NCI-H82 treated with DMSO at 0.1 percent for 48 hours (cell line): ENCODE measurements at regions not wholly inside any gene's neighbourhood (a gene's known extent, or its start where the extent isn't known, plus 50 kb on each side); places are given as distances from the start of the nearest gene placed in this dataset.
"Not testable (repeated sequence)": the region's sequence is repeated elsewhere in the genome, so short reads cannot be mapped to it uniquely, and the experiment has no call there.

Experiments used
- DNase-seq: peaks from one replicate; lab custom pipeline; 2025; ENCODE audit not compliant: unreplicated experiment; lab: John Stamatoyannopoulos, UW

DNA sequence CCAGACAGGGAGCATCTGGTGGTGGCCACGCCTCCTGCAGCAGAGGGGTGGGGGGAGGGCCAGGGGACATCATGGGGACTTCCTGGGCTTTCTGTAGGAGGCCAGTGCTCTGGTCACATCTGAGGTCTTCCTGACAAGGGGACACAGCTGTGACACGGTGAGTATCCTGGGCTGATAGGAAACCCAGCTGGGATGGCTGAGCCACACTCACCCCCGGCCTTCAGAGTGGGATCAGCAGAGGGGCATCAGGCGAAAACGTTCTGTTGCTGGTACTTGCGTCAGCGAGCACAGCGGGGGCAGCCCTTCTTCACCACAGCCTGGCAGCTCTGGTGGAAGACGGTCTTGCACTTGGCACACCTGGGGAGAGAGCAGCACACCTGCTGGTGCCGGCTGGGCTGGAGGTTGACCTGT lies 122.9 kb upstream of the SMURF2 start:
- no peak for DNase-seq

DNA sequence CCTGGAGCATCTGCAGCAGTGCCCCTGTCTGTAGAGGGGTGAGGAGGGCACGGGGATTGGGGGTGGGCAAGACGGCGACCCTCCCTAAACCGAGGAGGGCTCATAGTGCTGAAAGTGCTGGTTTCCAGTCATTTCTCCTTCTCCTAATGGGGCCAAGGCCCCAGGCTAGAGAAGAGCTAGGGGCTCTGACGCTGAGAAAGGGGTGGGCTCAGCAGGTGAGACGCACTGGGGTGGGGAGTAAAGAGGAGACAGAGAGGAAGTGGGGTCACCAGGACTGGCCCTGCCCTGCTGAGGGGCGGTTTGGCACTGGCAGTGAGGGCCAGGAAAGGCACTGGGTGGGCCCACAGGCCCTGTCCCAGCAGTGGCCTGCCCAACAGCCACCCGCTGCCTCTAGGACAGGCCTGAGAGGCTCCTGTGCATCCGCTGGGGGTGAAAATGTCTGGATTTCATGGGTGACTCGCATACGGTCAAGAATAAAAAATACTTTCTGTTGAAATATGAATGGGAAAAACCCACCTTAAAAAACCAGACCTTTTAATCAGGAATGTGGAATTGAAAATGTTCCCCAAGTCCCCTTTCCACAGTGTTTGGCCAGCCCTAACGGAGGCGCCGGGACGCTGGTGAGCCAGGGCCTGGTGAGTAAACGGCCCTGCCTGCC lies 122.4 kb upstream of the SMURF2 start:
- DNase-seq, result no peak

DNA sequence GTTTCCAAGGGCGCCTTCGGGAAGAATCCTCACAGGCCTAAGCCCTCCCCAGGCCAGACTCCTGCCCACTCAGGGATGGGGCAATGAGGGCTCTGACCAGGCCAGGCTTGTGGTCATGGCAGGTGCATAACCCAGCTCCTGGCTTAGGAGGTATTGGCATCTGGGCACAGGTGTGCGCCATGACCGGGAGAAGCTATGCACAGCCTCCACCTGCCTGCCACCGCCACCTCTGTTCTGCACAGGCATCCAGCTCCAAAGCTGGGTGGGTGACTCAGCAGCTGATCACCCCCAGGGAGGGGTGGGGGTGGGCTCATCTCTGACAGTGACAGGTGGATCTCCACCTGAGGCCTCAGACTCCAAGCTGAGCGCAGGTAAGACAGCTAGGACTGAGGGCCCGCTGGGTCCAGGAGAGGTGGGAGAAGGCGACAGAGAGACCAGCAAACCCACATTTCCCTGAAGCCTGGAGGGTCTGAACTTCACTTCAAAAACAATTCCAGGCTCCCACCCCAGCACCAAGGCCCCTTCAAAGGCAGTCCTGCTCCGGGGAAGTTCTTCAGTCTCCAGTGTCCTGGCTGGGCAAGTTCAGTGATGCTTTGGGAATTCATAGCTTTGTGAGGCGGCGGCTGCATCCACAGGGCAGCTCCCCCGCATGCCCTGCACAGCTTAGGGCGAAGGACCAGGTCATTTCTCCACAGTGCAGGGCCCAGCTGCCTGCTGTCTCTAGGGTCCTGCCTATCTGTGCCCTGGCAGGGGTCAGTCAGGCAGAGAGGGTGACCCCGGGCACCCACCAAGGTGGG lies 121.6 kb upstream of the SMURF2 start:
- DNase-seq, result no peak

DNA sequence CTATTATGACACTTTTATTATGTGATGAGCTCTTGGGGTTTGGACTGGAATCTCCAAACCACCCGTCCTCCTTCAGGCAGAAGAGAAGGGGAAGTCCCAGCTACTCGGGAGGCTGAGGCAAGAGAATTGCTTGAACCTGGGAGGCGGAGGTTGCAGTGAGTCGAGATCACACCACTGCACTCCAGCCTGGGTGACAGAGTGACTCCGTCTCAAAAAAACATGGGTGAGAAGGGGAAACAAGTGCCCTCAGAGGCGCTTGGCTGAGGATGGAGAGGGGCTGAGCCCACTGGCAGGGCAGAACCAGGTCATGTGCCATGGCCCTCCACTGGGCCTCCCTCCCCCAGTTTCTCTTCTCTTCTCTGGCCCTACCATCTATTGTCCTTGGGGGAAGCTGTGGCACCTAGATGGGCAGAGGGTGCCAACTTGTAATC lies 120.9 kb upstream of the SMURF2 start:
- DNase-seq, result no peak

DNA sequence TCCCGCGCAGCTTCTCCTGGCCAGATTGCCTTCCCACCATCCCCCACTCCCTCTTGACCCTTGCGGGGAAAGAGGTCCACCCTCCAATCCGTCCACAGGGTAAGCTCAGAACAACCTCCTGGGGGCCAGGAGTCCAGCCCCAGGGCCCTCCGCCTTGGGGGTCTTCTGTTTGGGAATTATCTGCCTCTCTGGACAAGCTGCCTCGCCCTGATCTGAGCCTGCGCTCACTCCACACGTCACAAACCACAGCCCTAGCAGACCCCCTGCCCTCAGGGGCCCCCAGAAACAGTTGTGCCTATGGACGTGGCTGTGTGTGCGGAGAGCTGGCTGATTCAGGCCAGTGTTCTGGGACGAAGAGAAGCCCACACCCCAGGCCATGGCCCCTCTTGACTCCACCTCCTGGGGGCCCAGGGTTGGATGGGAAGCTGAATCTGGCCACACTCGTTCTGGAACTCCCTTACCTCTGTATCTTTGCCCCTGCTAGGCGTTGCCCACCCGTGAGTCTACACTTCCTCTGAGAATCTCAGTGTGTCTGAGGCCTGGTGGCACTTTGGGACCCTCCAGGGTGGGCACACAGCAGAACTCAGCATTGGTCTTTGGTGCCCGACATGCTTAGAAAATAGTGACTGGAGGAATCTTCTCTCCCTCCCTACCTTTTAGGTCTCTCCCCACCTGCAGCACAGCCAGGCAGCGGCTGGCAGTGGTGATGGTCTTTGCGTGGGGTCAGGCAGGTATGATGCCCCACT lies 119.9 kb upstream of the SMURF2 start:
- DNase-seq, result no peak

DNA sequence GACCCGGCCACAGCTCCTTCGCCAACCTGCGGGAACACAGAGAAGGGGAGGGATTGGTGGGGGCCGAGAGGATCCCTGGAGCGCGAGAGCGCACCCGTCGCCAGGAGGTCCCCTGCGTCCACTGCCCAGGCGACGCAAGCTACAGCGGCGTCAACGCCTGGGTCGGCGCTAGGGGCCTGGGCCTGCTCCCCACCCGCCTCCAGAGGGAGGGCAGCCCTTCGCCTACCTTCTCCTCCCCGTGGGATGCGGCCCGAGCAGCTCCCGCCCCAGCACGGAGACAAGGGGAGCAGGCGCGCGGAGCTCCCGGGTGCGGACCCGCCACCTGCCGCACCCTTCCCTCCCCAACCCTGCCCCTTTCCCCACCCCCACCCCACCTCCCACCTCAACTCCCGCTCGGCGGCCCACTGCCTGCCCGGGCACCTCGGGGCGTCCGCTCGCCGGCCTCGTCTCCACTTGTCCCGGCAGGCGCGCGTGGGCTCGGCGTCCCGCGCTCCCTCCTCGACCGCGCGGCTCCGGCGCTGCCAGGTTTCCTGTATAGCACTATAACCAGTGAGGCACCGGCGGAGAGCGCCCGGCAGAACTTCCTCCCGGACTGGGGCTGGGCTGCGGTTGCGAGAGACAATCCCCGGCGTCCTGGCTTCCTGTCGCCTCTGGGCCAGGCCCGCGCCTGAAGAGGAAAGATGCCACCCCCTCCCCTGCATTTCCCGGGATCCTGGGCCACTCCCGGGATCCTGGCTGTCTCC lies 119.1 kb upstream of the SMURF2 start:
- DNase-seq, result no peak

DNA sequence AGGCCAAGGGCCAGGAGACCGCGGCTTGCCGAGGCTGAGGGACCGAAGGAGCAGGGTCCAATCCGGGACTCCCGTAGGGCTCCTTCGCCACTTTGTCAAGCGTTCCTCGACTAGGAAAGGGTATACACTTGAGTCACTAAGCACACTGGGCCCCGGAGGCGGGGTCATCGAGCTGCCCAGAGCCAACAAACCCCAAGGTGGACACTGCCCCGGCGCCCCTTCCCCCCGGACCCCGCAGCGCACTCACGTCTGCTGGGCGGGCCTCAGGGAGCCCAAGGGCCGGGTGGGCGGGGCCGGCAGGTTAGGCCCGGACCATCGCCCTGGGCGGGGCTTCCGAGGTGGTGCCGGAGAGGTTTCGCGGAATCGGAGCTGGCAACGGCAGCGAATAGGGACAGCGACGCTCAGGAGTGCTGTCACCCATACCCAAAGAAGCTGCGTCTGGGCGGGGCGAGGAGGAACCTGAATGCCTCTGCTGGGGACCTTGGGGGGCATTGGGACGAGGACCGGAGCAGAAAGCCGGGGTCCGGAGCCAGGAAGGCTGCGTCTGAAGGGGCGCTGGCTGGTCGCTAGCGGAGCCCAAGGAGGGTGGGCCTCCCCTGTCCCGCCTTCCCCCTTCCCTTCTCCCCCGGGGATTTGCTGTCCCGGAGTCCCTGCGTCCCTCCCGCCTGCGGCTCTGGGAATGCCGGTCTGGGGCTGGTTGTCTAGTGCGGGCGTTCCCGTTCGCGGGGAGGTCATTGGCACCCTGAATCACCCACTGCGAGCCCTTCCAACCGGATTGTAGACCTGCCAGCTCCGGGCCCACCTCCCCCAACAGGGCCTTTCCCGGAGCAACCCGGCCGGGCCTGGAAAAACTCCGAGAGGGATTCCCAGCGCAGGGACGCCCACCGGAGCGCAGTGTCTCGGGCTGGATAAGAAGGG lies 118.2 kb upstream of the SMURF2 start:
- DNase-seq, result no peak

DNA sequence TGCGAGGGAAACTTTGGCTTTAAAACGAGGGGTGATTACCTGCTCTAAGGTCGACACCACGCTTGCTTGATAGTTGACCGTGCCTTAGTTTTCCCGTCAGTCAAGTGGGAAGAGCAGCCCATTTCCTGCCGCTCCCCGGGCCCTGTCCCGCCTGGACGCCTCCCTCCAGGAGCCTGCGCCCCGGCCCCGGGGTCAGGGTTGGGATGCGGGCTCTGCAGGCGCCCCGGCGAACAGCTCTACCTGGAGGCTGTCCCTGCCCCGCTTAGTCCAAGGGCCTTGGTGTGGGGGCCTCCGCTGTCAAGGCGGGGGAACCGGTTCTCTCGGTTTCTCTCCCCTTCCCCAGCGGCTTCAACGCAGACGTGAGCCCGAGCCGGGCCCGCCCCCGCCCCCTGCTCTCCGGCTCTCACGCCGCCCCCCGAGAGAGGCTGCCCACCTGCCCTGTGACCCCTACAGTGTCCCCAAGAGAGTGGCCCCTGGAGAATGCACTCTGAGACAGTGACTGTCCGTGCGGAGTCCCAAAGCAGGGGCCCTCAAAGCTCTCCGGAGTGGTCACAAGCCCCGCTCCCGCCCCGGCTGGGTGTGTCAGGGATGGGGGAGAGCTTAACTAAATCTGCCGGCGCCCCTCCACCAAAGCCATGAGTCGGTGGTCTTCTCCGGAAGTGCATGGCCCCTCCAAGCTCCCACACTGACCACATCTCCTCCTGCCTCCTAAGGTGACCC lies 117.4 kb upstream of the SMURF2 start:
- no peak for DNase-seq

DNA sequence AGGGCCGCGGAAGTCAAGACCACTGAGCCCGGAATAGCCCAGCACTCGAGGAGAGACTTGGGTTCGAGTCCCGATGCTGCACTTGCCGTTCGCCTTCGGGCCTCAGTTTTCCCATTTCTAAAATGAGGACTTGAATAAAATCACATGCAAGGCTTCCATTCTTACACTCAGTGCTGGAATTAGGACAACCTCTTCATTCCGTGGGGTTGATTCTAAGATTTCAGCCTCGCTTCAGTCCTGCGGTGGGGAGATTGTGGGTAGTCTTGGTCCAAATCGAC lies 116.9 kb upstream of the SMURF2 start:
- not testable (repeated sequence) for DNase-seq

DNA sequence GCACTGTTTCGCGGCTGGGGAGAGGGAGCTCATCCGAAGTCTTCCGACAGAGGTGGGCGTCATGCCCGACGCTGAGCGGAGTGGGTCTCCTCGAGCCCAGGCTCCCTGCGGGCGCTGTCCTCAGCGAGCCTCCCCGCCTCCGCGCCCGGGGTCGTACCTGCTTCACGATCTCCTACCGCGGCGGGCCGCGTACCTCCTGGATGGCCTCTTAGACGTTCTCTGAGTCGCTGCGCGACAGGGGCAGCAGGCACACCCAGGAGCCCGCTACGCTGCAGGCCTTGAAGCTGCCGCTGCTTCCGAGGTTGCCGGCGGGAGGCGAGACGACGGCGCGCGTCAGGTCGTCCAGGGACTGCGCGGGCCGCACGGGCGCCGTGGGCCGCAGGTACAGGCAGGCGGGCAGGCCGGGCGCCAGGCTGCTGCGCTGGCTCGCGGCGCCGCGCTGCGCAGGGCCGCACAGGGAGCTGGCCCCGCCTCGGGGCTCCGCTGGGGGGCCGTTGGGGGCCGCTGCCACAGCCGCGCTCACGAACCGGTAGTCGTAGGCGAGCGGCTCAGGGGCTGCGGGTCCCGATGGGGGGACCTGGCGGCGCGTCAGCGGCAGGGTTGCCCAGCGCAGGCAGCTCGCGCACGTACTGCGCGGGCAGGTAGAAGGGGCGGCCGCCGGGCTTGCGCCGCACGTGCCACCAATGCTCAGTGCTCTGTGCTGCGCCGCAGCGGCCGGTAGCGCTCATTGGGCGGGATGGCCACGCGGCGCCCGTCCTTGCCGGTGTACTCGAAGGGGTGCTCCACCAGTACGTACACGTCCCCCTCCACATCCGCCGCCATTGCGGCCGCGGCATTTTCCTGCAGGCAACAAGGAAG lies 116.4 kb upstream of the SMURF2 start:
- no peak for DNase-seq

DNA sequence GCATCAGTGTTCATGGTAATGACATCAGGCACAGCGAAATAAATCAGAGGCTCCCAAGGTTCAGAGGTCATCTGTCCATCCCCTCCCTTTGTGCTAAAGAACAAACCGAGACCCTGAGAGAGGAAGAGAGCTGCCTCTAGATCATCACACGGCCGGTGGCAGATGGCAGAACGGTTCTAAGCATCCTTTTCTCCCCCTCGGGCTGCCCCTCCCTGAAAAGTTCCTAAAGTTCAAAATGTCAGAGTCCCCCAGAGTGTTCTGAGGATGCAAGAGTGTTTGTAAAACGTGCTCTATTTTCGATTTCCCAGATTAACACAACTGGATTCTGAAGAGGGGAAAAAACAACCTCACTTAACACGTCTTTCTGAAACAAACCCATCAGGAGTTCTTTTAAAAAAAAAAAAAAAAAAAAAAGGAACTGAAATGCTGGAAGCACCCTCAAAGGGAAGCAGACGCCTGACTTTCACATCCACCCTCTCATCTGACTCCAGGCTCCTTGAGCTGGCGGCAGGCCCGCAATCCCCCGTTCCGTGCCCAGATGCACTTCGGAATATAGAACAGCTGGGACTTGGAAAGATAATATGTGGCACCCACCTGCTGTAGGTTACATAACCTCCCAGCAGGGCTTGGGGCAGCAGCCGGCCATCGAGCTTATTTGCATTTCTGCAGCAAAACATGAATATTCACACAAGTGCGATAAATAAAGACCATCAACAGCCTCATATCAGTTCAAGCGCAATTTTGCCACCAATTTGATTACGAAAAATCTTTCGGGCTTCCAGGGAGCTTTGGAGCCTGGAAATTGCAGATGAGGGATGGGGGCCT lies 115.5 kb upstream of the SMURF2 start:
- peak; percentile 57 for DNase-seq

DNA sequence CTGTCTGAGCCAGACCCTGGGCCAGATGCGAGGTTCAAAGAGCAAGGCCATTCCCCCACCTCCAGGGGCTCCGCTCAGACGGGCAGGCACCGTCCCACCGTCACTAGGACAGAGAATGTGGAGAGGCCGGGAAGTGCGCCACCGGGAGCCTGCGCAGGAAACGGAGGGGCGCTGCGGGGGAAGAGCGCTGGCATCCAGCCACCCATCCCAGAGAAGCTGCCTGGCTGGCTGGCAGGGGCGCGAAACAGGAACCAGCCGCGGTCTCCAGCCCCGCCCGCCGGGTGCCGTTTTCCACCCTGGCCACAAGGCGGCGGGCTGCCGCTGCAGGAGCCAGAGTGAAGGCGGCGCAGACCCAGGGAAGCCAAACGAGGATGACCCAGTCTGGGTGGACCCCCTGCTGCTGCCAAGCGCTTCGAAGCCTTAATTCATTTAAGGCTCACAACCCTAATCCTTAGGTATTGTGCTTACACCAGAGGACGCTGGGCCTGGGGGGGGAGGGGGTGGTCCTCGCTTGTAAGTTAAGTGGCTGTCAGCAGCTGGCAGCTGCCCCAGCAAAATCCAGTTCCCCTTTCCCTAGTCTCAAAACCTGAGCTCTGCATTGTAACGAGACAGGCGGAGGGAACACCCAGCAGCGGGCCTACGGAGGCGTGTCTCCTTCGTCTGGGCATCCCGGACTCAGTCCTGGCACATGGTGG lies 114.8 kb upstream of the SMURF2 start:
- DNase-seq, result peak; percentile 93

DNA sequence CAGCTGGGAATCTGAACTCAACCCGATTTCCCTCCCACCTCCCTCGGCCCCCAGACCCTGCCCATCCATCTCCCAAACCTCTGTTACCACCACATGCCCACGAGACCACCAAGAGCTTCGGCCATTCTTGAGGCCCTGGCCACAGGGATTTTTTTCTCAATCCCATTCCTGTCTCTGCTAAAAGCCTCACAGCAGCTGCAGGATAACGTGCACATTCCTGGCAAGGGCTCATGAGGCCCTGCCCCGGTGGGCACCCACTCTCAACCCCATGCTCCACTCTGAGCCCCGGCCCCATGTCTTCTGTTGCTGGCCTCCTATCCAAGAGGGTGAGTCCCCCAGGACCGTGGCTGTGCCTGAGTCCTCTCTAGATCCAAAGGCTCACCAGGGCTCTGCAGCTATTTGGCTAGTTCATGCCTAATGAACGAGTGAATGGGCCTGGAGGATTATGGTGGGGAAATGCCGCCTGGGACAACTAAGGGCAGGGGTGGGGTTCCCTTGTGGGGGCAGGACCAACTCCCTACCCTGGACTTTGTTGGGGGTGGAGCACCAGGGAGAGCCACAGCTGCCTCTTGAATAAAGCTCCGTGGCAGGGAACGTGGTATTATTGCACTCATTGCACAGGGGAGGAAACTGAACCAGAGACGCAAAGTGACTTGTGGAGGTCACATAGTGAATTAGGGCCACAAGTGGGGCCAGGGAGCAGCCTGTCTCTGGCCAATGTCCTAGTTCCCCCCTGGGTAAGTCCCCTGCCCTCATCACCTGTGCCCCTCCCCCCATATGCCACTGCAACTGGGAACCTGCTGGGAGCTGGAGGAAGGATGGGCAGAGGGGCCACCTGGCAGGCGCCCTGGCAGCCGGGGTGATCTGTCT lies 113.8 kb upstream of the SMURF2 start:
- DNase-seq, result no peak

DNA sequence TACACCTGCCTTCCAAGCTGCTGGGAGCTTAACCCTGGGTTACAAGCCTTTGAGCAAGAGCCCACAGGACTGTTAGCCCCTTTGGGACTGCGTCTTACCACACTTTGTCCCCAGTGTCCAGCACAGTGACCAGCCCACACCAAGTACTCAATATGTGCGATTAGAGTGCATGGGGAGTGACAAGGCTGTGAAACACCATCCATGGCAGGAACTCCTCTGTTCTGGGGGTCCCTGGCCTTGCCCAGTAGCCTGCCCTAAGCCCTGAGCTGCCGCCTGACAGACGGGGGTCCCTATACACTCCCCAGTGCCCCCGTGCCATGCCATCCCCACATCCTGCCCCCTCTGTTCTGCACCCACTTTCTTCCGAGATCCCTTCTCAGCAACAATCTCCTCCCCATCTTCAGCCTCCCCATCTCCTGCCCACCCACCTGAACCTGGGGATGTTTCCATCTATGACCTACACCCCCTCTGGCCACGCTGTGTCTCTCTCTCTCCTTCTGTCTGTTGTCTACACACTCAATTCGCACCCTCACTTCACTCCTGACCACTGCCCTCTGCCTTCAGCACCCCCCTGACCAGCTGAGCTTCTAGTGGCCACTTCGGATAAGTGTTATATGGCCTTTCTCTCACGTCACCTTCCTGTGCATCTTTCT lies 112.9 kb upstream of the SMURF2 start:
- no peak for DNase-seq

DNA sequence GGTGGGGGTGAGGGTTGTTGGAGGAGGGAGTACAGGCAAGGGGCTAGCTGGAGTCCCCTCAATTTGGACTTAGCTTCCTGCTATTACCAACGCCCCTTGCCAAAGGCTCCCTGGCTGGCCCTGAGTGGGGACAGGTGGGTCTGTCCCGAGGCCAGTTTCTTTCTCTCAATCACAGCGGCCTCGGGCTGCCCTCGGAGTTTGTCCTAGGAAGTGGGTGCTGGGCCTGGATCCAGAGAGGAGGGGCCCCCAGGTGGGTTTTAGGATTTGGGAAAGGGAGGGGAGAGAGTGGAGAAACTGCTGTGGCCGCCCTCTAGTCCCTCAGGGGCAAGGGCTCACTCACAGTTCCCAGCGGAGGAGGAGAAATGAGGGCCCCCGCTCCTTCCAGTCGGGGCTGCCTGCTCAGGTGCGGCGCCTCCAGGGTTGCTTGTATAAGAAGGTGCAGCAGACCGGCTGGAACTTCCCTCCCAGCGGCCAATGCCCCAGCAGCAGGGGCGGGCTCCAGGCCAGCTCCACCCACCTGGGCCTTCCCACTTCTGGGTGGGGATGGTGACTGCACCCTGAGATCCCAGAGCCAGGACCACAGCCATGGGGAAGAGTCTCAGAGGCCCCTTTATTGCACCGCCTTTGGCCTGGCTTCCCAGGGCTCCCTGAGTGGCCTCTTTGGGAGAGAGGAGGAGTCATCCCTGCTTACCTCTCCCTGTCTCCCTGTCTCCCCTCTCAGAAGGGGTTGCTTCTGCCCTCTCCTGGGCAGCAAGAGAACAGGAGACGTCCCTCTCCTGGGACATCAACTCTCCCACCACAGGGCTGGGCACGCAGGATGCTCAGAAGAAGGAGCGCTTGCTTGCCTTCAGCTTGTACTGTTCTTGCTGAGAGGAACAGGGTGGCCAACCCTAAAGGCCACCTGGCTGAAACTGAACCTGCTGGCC lies 112.0 kb upstream of the SMURF2 start:
- peak; percentile 38 for DNase-seq
